Neuronal stem cell (in vitro differentiated cells): ENCODE measurements at regions not wholly inside any gene's neighbourhood (a gene's known extent, or its start where the extent isn't known, plus 50 kb on each side); places are given as distances from the start of the nearest gene placed in this dataset.
A peak's percentile ranks its signal among the peaks of the same experiment; 100 is the strongest.

ENCODE experiments used
- DNase-seq: peaks from one replicate; pipeline ENCODE4 v3.0.0-alpha.2; 2013; ENCODE audit warnings: low spot score
- H2AFZ ChIP-seq: one replicate; pipeline ENCODE4 v1.6.1; 2013; ENCODE audit warnings: mild to moderate bottlenecking, low read length, inconsistent platforms
- H2AK5ac ChIP-seq: 2 replicates; pipeline ENCODE4 v1.6.1; 2013; ENCODE audit warnings: low read depth, mild to moderate bottlenecking, inconsistent platforms, low read length, moderate library complexity, mixed read lengths
- H2BK120ac ChIP-seq: 2 replicates; pipeline ENCODE4 v1.6.1; 2013; ENCODE audit warnings: low read depth, mild to moderate bottlenecking, inconsistent platforms, low read length, moderate library complexity, mixed read lengths
- H2BK12ac ChIP-seq: one replicate; pipeline ENCODE4 v1.6.1; 2013; ENCODE audit warnings: low read length, inconsistent platforms
- H2BK15ac ChIP-seq: 2 replicates; pipeline ENCODE4 v1.6.1; 2013; ENCODE audit warnings: mild to moderate bottlenecking, low read length, inconsistent platforms, mixed read lengths
- H2BK5ac ChIP-seq: one replicate; pipeline ENCODE4 v1.6.1; 2013; ENCODE audit warnings: inconsistent platforms, mild to moderate bottlenecking, low read length, moderate library complexity
- H3K14ac ChIP-seq: one replicate; pipeline ENCODE4 v1.6.1; 2013; ENCODE audit warnings: low read length, inconsistent platforms
- H3K18ac ChIP-seq: 2 replicates; pipeline ENCODE4 v1.6.1; 2013; ENCODE audit warnings: low read length, inconsistent platforms
- H3K23ac ChIP-seq: 2 replicates; pipeline ENCODE4 v1.6.1; 2013; ENCODE audit warnings: low read depth, mild to moderate bottlenecking, mixed read lengths, low read length, inconsistent platforms; ENCODE audit not compliant: poor library complexity
- H3K27ac ChIP-seq: replicated peaks from 3 replicates; pipeline ENCODE4 v1.5.1; 2013; ENCODE audit warnings: low read length, inconsistent platforms
- H3K27me3 ChIP-seq, 3 experiments: 2 replicates each; pipeline ENCODE4 v1.6.1; 2013; ENCODE audit warnings: low read length in 3 of 3, mild to moderate bottlenecking in 2 of 3, inconsistent platforms in 1 of 3, low read depth in 1 of 3, mixed read lengths in 1 of 3, moderate library complexity in 1 of 3; ENCODE audit not compliant: control insufficient read depth in 3 of 3, insufficient read depth in 3 of 3
- H3K36me3 ChIP-seq, 2 donors: replicated peaks in 1 of 2; 2 replicates each; pipeline ENCODE4 v1.6.1; 2013; ENCODE audit warnings: low read length in 2 of 2; ENCODE audit not compliant: control insufficient read depth in 2 of 2, insufficient read depth in 2 of 2
- H3K4ac ChIP-seq: 2 replicates; pipeline ENCODE4 v1.6.1; 2013; ENCODE audit warnings: inconsistent platforms, mild to moderate bottlenecking, low read length, moderate library complexity
- H3K4me1 ChIP-seq, 2 donors: 1 replicate in 1 of 2; 2 replicates in 1 of 2; pipeline ENCODE4 v1.6.1; 2013; ENCODE audit warnings: low read length in 2 of 2, low read depth in 1 of 2; ENCODE audit not compliant: control insufficient read depth in 2 of 2, insufficient read depth in 1 of 2
- H3K4me2 ChIP-seq: one replicate; pipeline ENCODE4 v1.6.1; 2013; ENCODE audit warnings: mild to moderate bottlenecking, low read length, inconsistent platforms; ENCODE audit not compliant: insufficient read depth, poor library complexity, severe bottlenecking
- H3K4me3 ChIP-seq, 2 donors: 2 replicates each; pipeline ENCODE4 v1.5.1; 2013; ENCODE audit warnings: low read length in 2 of 2, mild to moderate bottlenecking in 2 of 2, inconsistent platforms in 1 of 2, moderate library complexity in 1 of 2
- H3K79me1 ChIP-seq: one replicate; pipeline ENCODE4 v1.6.1; 2013; ENCODE audit warnings: low read depth, mild to moderate bottlenecking, inconsistent platforms, low read length, moderate library complexity
- H3K9ac ChIP-seq: one replicate; pipeline ENCODE4 v1.6.1; 2013; ENCODE audit warnings: mild to moderate bottlenecking, low read depth, low read length, inconsistent platforms; ENCODE audit not compliant: poor library complexity
- H3K9me3 ChIP-seq, 2 donors: replicated peaks in 1 of 2; 2 replicates each; pipeline versions ENCODE3 to v1.6.1; 2013; ENCODE audit warnings: low read length in 2 of 2, mild to moderate bottlenecking in 2 of 2, inconsistent platforms in 1 of 2, low read depth in 1 of 2, mixed read lengths in 1 of 2, moderate library complexity in 1 of 2; ENCODE audit not compliant: control insufficient read depth in 2 of 2, insufficient read depth in 1 of 2
- H4K8ac ChIP-seq: one replicate; pipeline ENCODE4 v1.6.1; 2013; ENCODE audit warnings: low read depth, mild to moderate bottlenecking, inconsistent platforms, low read length, moderate library complexity
- H4K91ac ChIP-seq: one replicate; pipeline ENCODE4 v1.6.1; 2013; ENCODE audit warnings: low read length, low read depth, mild to moderate bottlenecking, inconsistent platforms; ENCODE audit not compliant: poor library complexity
- WGBS, 2 donors: extraction: QIAGEN DNeasy Blood & Tissue Kit; methylation state at CpG; one replicate each; pipeline ENCODE4 v1.1.7; 2013; ENCODE audit warnings: missing lambda C conversion rate in 2 of 2, mixed read lengths in 1 of 2; ENCODE audit not compliant: insufficient read length in 2 of 2, insufficient replicate concordance in 1 of 2; ENCODE audit errors: extremely low coverage in 2 of 2; 5-methylcytosine and 5-hydroxymethylcytosine counted together

DNA sequence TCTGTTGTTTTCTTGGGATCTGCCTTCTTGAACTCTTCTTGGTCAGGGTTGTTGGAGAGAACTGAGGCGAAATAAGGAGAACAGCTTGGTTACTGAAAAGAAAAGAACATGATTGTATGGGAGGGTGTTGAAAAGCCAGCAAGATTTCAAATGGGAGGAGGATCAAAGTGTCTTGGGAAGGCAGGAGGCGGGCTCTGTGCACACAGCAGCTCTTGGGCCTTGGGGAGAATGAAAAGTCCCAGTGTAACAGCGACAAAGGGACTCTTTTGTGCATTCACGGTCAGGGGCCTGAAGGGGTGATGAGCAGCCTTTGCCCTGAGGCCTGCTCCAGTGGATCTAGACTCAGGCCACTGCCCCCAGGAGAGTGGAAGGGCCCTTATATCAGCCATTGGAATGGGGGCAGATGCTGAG lies 135.4 kb downstream of the ADAMTS15 start:
- no CpG with 5 or more reads among the region's 4 CpGs for WGBS, 2 donors
- H3K36me3 ChIP-seq, result no peaks in the 10 kb centered on the region
- peaks cover 17 to 21% of the 10 kb centered on the region in 2 donors for H3K4me1 ChIP-seq
- peaks cover 4 to 14% of the 10 kb centered on the region in 2 donors for H3K9me3 ChIP-seq
- H3K79me1 ChIP-seq, result no peaks in the 10 kb centered on the region
- no peak overlapping the region for H2BK5ac ChIP-seq
- no peak overlapping the region for H4K91ac ChIP-seq
- no peak overlapping the region for H3K9ac ChIP-seq
- H2AK5ac ChIP-seq, result no peak overlapping the region
- no peak overlapping the region for H3K4me3 ChIP-seq
- H2BK15ac ChIP-seq, result no peak overlapping the region
- no peak overlapping the region for H3K4ac ChIP-seq
- H3K14ac ChIP-seq, result no peak overlapping the region
- no peak for DNase-seq
- H2AFZ ChIP-seq, result peak overlapping the region; percentile 70
- no peak overlapping the region for H4K8ac ChIP-seq
- H2BK120ac ChIP-seq, result no peak overlapping the region
- H3K4me2 ChIP-seq, result no peak overlapping the region
- no peak overlapping the region for H2BK12ac ChIP-seq
- H3K27me3 ChIP-seq, result no peaks in the 10 kb centered on the region
- no peak overlapping the region for H3K23ac ChIP-seq
- peak overlapping the region; percentile 32 for H3K27ac ChIP-seq
- H3K18ac ChIP-seq, result peak overlapping the region; percentile 54

DNA sequence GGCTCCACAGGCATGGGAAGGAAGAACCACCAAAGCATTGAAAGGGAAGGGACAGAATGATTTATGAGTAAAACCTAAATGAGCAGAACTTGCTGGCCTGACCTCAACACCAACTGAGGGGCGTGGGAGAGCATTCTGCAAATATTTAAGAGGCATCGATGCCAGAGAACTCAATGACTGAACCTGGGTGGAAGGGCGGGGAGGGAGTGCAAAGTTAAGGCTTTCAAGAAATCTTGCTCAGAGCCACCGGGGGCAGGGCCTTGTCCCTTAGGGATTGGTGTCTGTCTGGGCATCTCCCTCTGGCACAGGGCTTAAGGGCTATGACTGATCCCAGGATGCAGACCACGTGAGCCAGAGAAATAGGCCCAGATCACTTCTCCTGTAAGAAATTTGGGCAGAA lies 137.1 kb downstream of the ADAMTS15 start:
- Histone ChIP-seq H2BK5ac (no peak overlapping the region), H4K8ac (no peak overlapping the region), H3K23ac (no peak overlapping the region), H3K27ac (no peak overlapping the region), H3K36me3 (no peaks in the 10 kb centered on the region), H2BK15ac (peak overlapping the region; percentile 0), H3K18ac (peak overlapping the region; percentile 17), H3K4me3 (no peak overlapping the region), H2AFZ (no peak overlapping the region), H3K14ac (no peak overlapping the region), H3K4ac (no peak overlapping the region), H2BK120ac (no peak overlapping the region), H3K9me3 (peaks cover 0 to 9% of the 10 kb centered on the region in 2 donors), H2BK12ac (no peak overlapping the region), H3K79me1 (no peaks in the 10 kb centered on the region), H3K4me1 (peaks cover 12 to 14% of the 10 kb centered on the region in 2 donors), H4K91ac (no peak overlapping the region), H3K4me2 (no peak overlapping the region), H3K9ac (no peak overlapping the region), H2AK5ac (peak overlapping the region; percentile 23), H3K27me3 (no peaks in the 10 kb centered on the region)
- no peak for DNase-seq
- WGBS, 2 donors, result no CpG with 5 or more reads among the region's 5 CpGs

DNA sequence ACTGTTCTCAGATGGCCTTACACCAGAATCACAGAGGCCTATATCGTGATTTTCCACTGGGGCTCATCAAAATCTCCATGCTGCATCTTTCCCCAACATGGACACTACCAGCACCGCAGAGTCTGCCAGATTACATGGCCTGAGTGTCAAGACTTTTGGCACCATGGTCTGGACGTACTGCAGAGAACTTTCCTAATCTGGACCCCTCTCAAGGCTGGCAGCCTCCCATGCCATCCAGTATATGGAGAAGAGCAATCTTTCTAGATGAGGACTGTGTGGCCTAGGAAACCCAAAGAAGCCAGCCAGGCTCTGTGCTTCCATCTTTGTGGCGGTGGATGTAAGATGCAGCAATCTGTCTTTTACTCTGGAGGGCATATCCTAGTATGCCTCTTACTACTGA lies 139.2 kb downstream of the ADAMTS15 start:
- Histone ChIP-seq H3K14ac (no peak overlapping the region), H2BK5ac (no peak overlapping the region), H3K4ac (no peak overlapping the region), H3K79me1 (no peaks in the 10 kb centered on the region), H3K4me1 (peaks cover 2 to 7% of the 10 kb centered on the region in 2 donors), H2AFZ (no peak overlapping the region), H3K4me2 (no peak overlapping the region), H2BK120ac (no peak overlapping the region), H4K91ac (no peak overlapping the region), H3K9ac (no peak overlapping the region), H3K18ac (no peak overlapping the region), H2BK12ac (no peak overlapping the region), H3K27me3 (no peaks in the 10 kb centered on the region), H4K8ac (no peak overlapping the region), H3K4me3 (no peak overlapping the region), H2BK15ac (no peak overlapping the region), H2AK5ac (no peak overlapping the region), H3K23ac (no peak overlapping the region), H3K36me3 (no peaks in the 10 kb centered on the region), H3K27ac (no peak overlapping the region), H3K9me3 (peaks cover 0 to 9% of the 10 kb centered on the region in 2 donors)
- no CpG with 5 or more reads among the region's 4 CpGs for WGBS, 2 donors
- no peak for DNase-seq

DNA sequence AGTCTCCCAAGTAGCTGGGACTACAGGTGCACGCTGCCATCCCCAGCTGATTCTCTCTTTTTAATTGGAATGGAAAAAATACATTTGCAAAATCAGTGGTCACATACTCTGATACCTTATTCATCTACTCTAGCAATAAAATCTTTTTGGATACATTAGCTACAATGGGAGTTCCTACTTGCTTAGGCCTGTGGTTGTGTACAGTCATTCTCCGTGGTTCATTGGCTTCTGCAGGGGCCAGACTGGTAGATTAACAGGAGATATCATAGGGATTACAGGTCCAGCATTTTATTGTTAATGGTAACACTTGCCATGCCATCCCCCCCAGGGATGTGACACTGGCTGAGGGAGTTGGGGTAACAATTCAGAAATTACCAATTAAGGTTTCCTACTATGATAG lies 140.0 kb downstream of the ADAMTS15 start:
- Histone ChIP-seq H2BK120ac (no peak overlapping the region), H3K27ac (no peak overlapping the region), H3K18ac (no peak overlapping the region), H3K23ac (no peak overlapping the region), H2BK5ac (no peak overlapping the region), H3K79me1 (no peaks in the 10 kb centered on the region), H4K8ac (no peak overlapping the region), H3K4me1 (peaks cover 2 to 7% of the 10 kb centered on the region in 2 donors), H3K14ac (no peak overlapping the region), H4K91ac (no peak overlapping the region), H3K9me3 (peaks cover 0 to 9% of the 10 kb centered on the region in 2 donors), H2AFZ (no peak overlapping the region), H2AK5ac (no peak overlapping the region), H3K4ac (no peak overlapping the region), H3K4me2 (no peak overlapping the region), H3K27me3 (no peaks in the 10 kb centered on the region), H2BK12ac (no peak overlapping the region), H2BK15ac (no peak overlapping the region), H3K9ac (no peak overlapping the region), H3K36me3 (no peaks in the 10 kb centered on the region), H3K4me3 (no peak overlapping the region)
- WGBS, 2 donors, result no CpG with 5 or more reads among the region's 2 CpGs
- DNase-seq, result no peak
